HL-60 (cell line): ENCODE measurements at regions not wholly inside any gene's neighbourhood (a gene's known extent, or its start where the extent isn't known, plus 50 kb on each side); places are given as distances from the start of the nearest gene placed in this dataset.

Source experiments
- CTCF ChIP-seq: IDR thresholded peaks from one replicate; pipeline ENCODE4 v1.5.1; 2011; ENCODE audit warnings: low read length, control low read depth, inconsistent platforms; ENCODE audit not compliant: insufficient read depth
- GABPA ChIP-seq: IDR thresholded peaks from 2 replicates; pipeline ENCODE4 v1.6.1; 2012; ENCODE audit warnings: low read depth
- POLR2AphosphoS5 ChIP-seq: IDR thresholded peaks from 2 replicates; pipeline ENCODE4 v1.6.1; 2012; ENCODE audit warnings: low read depth
- REST ChIP-seq: IDR thresholded peaks from 2 replicates; pipeline ENCODE4 v1.6.1; 2012; ENCODE audit warnings: low read depth; ENCODE audit not compliant: insufficient replicate concordance

- TF ChIP-seq CTCF = no peak
- no peak for TF ChIP-seq POLR2AphosphoS5
- TF ChIP-seq REST = no peak
- TF ChIP-seq GABPA = no peak
These were observed 510.2 kb upstream of the GYPC start for GRCh38 chr2:126145752-126146151.
